HL-60 (cell line): ENCODE measurements at regions not wholly inside any gene's neighbourhood (a gene's known extent, or its start where the extent isn't known, plus 50 kb on each side); places are given as distances from the start of the nearest gene placed in this dataset.

ENCODE experiments used
- CTCF ChIP-seq: IDR thresholded peaks from one replicate; pipeline ENCODE4 v1.5.1; 2011; ENCODE audit warnings: low read length, control low read depth, inconsistent platforms; ENCODE audit not compliant: insufficient read depth
- SPI1 ChIP-seq: IDR thresholded peaks from 2 replicates; pipeline ENCODE4 v1.6.1; 2012; ENCODE audit warnings: low read depth, mild to moderate bottlenecking, borderline replicate concordance

- TF ChIP-seq CTCF (no peak), SPI1 (no peak)
These were observed 139.4 kb upstream of the HCCS start for GRCh38 chrX:10971759-10972158.
